HCT116 (cell line): ENCODE measurements at regions not wholly inside any gene's neighbourhood (a gene's known extent, or its start where the extent isn't known, plus 50 kb on each side); places are given as distances from the start of the nearest gene placed in this dataset.
A peak's percentile ranks its signal among the peaks of the same experiment; 100 is the strongest.

ENCODE experiments used
- ATAC-seq: fragments of 200-7000 bp; cut with Tn5 transposase; 2 replicates; pipeline ENCODE4 v1.9.1; 2020; ENCODE audit warnings: mild to moderate bottlenecking, moderate library complexity
- BruUV-seq: library from RNA; stranded (reverse); fragments of 400-500 nt; replicated peaks from 2 replicates; lab custom pipeline; 2021; lab: Mats Ljungman, UMichigan
- CTCF ChIA-PET: fragments of 300-600 bp; sonication (Branson Sonifier 250); formaldehyde crosslinking; loops from one replicate; lab custom pipeline; 2021; ENCODE audit warnings: antibody characterized with exemption; lab: Charles Lee
- POLR2A ChIA-PET: fragments of 300-600, 350-600 bp; sonication (Branson Sonifier 250); formaldehyde crosslinking; loops from one replicate; lab custom pipeline; 2021; ENCODE audit warnings: antibody characterized with exemption; lab: Charles Lee
- RAD21 ChIA-PET, 2 experiments: fragments of 300-600 bp; sonication (Branson Sonifier 250); formaldehyde crosslinking; loops; one replicate each; lab custom pipeline; 2023; ENCODE audit warnings: low total read pairs in 2 of 2; ENCODE audit not compliant: uncharacterized antibody in 2 of 2, unreplicated experiment in 2 of 2, low non-redundant PET in 1 of 2; lab: Charles Lee
- DNase-seq: peaks from one replicate; pipeline ENCODE4 v3.0.0-alpha.2; 2010; ENCODE audit warnings: low read depth, low spot score
- H2AFZ ChIP-seq: fragments of 200-600 bp; shearing (Covaris generic), sonication (generic); 2 replicates; pipeline ENCODE4 v1.6.1; 2017; ENCODE audit warnings: low read depth, mixed run types, mixed read lengths, antibody characterized with exemption, low read length; ENCODE audit not compliant: poor library complexity, severe bottlenecking
- H3K27ac ChIP-seq: 2 replicates; pipeline ENCODE4 v1.5.1; 2012; ENCODE audit warnings: low read depth, low read length
- H3K27me3 ChIP-seq: fragments of 200-600 bp; sonication (generic); 2 replicates; pipeline ENCODE4 v1.6.1; 2016; ENCODE audit warnings: mixed run types, low read length, mixed read lengths; ENCODE audit not compliant: insufficient read depth
- H3K36me3 ChIP-seq, 2 experiments: fragments of 200-500 bp in 1 of 2; fragments of 200-600 bp in 1 of 2; sonication (Bioruptor generic) in 1 of 2; sonication (generic) in 1 of 2; 2 replicates each; pipeline versions ENCODE4 v1.5.1 to v1.6.1; 2014 to 2016; ENCODE audit warnings: low read length in 2 of 2, inconsistent platforms in 1 of 2, mixed read lengths in 1 of 2, mixed run types in 1 of 2; ENCODE audit not compliant: insufficient read depth in 2 of 2, control insufficient read depth in 1 of 2
- H3K4me1 ChIP-seq, 2 experiments: fragments of 200-600 bp in 1 of 2; sonication (generic) in 1 of 2; 2 replicates each; pipeline versions ENCODE4 v1.5.1 to v1.6.1; 2012 to 2017; ENCODE audit warnings: low read length in 2 of 2, inconsistent platforms in 1 of 2, mild to moderate bottlenecking in 1 of 2, mixed read lengths in 1 of 2, mixed run types in 1 of 2, moderate library complexity in 1 of 2; ENCODE audit not compliant: insufficient read depth in 2 of 2, control insufficient read depth in 1 of 2
- H3K4me2 ChIP-seq: fragments of 200-600 bp; sonication (generic); 2 replicates; pipeline ENCODE4 v1.6.1; 2017; ENCODE audit warnings: mixed run types, low read length, mixed read lengths
- H3K4me3 ChIP-seq, 2 experiments: fragments of 200-600 bp in 1 of 2; sonication (generic) in 1 of 2; replicated peaks in 1 of 2; 2 replicates each; pipeline ENCODE4 v1.5.1; 2011 to 2016; ENCODE audit warnings: low read length in 2 of 2, control low read depth in 1 of 2, low read depth in 1 of 2, mild to moderate bottlenecking in 1 of 2, mixed read lengths in 1 of 2, mixed run types in 1 of 2
- H3K79me2 ChIP-seq: fragments of 200-600 bp; sonication (generic); 2 replicates; pipeline ENCODE4 v1.6.1; 2017; ENCODE audit warnings: mild to moderate bottlenecking, mixed run types, low read length, moderate library complexity, mixed read lengths; ENCODE audit not compliant: insufficient read depth
- H3K9ac ChIP-seq: fragments of 200-600 bp; sonication (generic); 2 replicates; pipeline ENCODE4 v1.6.1; 2016; ENCODE audit warnings: low read length, mixed read lengths
- H3K9me2 ChIP-seq: fragments of 200-600 bp; sonication (generic), shearing (Covaris generic); 2 replicates; pipeline ENCODE4 v1.6.1; 2017; ENCODE audit warnings: mixed run types, mild to moderate bottlenecking, moderate library complexity; ENCODE audit not compliant: insufficient read depth
- H3K9me3 ChIP-seq, 2 experiments: fragments of 200-500 bp in 1 of 2; fragments of 200-600 bp in 1 of 2; sonication (Bioruptor generic) in 1 of 2; sonication (generic) in 1 of 2; 2 replicates each; pipeline ENCODE4 v1.6.1; 2014 to 2017; ENCODE audit warnings: low read length in 2 of 2, mixed read lengths in 2 of 2, inconsistent platforms in 1 of 2, low read depth in 1 of 2, mild to moderate bottlenecking in 1 of 2, mixed run types in 1 of 2, moderate library complexity in 1 of 2; ENCODE audit not compliant: control insufficient read depth in 1 of 2, insufficient read depth in 1 of 2
- H4K20me1 ChIP-seq: fragments of 200-600 bp; sonication (generic), shearing (Covaris generic); 2 replicates; pipeline ENCODE4 v1.6.1; 2017; ENCODE audit warnings: mixed run types, mild to moderate bottlenecking, moderate library complexity; ENCODE audit not compliant: insufficient read depth
- ATF3 ChIP-seq: IDR thresholded peaks from 2 replicates; pipeline ENCODE4 v1.6.1; 2012
- CBX3 ChIP-seq: IDR thresholded peaks from 2 replicates; pipeline ENCODE4 v1.6.1; 2012; ENCODE audit warnings: low read depth
- CEBPB ChIP-seq: IDR thresholded peaks from 2 replicates; pipeline ENCODE4 v1.6.1; 2012; ENCODE audit warnings: low read depth
- EGR1 ChIP-seq: IDR thresholded peaks from 2 replicates; pipeline ENCODE4 v1.6.1; 2012; ENCODE audit warnings: low read depth
- ELF1 ChIP-seq: IDR thresholded peaks from 2 replicates; pipeline ENCODE4 v1.6.1; 2012; ENCODE audit warnings: low read depth, borderline replicate concordance
- EZH2 ChIP-seq: fragments of 200-600 bp; sonication (generic); IDR thresholded peaks from 2 replicates; pipeline ENCODE4 v1.6.1; 2017; ENCODE audit warnings: antibody characterized with exemption, mixed run types
- FOSL1 ChIP-seq: IDR thresholded peaks from 2 replicates; pipeline ENCODE4 v1.6.1; 2012; ENCODE audit warnings: low read depth
- RAD21 ChIP-seq: IDR thresholded peaks from 2 replicates; pipeline ENCODE4 v1.6.1; 2012; ENCODE audit warnings: low read depth, mild to moderate bottlenecking
- SP1 ChIP-seq: IDR thresholded peaks from 2 replicates; pipeline ENCODE4 v1.6.1; 2012; ENCODE audit warnings: low read depth
- SRF ChIP-seq: IDR thresholded peaks from 2 replicates; pipeline ENCODE4 v1.6.1; 2012; ENCODE audit warnings: low read depth
- YY1 ChIP-seq: IDR thresholded peaks from 2 replicates; pipeline ENCODE4 v1.6.1; 2011; ENCODE audit warnings: low read length, low read depth, moderate library complexity, mild to moderate bottlenecking; ENCODE audit not compliant: insufficient replicate concordance; ENCODE audit errors: extremely low read depth
- intact Hi-C: fragments of 100-400 bp; cut with micrococcal nuclease; formaldehyde crosslinking; loops from 2 replicates; pipeline ENCODE4 v1.10.0; 2022
- TF ChIP-seq, protein P1 (sequence below): IDR thresholded peaks from 2 replicates; pipeline ENCODE4 v1.6.1; 2012

- H3K79me2 ChIP-seq: no peaks in the 10 kb centered on the region
- no peaks in the 10 kb centered on the region for H3K9me2 ChIP-seq
- no peak overlapping the region for H3K9ac ChIP-seq
- H2AFZ ChIP-seq: no peak overlapping the region
- RAD21 ChIA-PET: no interaction called here
- intact Hi-C loops: no loop called here
- no peaks in the 10 kb centered on the region for H4K20me1 ChIP-seq
- H3K4me1 ChIP-seq: no peaks in the 10 kb centered on the region
- DNase-seq (no peak), ATAC-seq (peak; percentile 40; the same call in 1 of the 2 replicates)
- BruUV-seq: no TSS peak
- H3K27ac ChIP-seq: no peak overlapping the region
- no peak overlapping the region for H3K4me2 ChIP-seq
- no peak overlapping the region for H3K4me3 ChIP-seq
- no peaks in the 10 kb centered on the region for H3K36me3 ChIP-seq
- CTCF ChIA-PET: no interaction called here
- POLR2A ChIA-PET: no interaction called here
- H3K27me3 ChIP-seq: peaks cover 19% of the 10 kb centered on the region; the same call in 1 of the 2 replicates
- TF ChIP-seq ATF3 (no peak), SP1 (no peak), RAD21 (no peak), ELF1 (no peak), YY1 (no peak), CBX3 (no peak), FOSL1 (no peak), SRF (no peak), EZH2 (no peak), CEBPB (no peak), EGR1 (no peak)
- TF ChIP-seq, protein P1, sequence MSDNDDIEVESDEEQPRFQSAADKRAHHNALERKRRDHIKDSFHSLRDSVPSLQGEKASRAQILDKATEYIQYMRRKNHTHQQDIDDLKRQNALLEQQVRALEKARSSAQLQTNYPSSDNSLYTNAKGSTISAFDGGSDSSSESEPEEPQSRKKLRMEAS: no peak
- TF ChIP-seq, all 23 proteins: peak for 0
- H3K9me3 ChIP-seq: peaks cover 0 to 5% of the 10 kb centered on the region in 2 experiments; a peak in 1 of 4 replicates
Measured at GRCh38 chr17:77734371-77735080, 224.0 kb upstream of the TNRC6C start.
